ENCODE measurements at regions not wholly inside any gene's neighbourhood (a gene's known extent, or its start where the extent isn't known, plus 50 kb on each side); places are given as distances from the start of the nearest gene placed in this dataset.

GRCh38 chr6:43923376-43924221, 153.6 kb downstream of the VEGFA start:
- H3K4me1 Mint-ChIP-seq, result peaks cover 39% of the 10 kb centered on the region
- H3K9me3 Mint-ChIP-seq, result no peaks in the 10 kb centered on the region
- CTCF ChIA-PET, result interaction anchor here (0.9 to 1.5 kb wide), 3 partner anchors 9 to 389 kb away, joined by 3 to 8 read pairs (median 3); partner anchors contain the start of gene AARS2
- no peak overlapping the region for H3K4me3 Mint-ChIP-seq
- H3K27me3 Mint-ChIP-seq, result peaks cover 2% of the 10 kb centered on the region
- POLR2A ChIA-PET, result interaction anchor here (0.6 kb wide), 1 partner anchor 1552 kb away, joined by 4 read pairs; no protein-coding TSS in a partner anchor
- no peak for DNase-seq
- H3K27ac Mint-ChIP-seq, result no peak overlapping the region
- no peaks in the 10 kb centered on the region for H3K36me3 Mint-ChIP-seq (ENCODE audit: low read depth)

GRCh38 chr6:43922426-43923375, 152.7 kb downstream of the VEGFA start:
- no peaks in the 10 kb centered on the region for H3K9me3 Mint-ChIP-seq
- no peak overlapping the region for H3K4me3 Mint-ChIP-seq
- H3K27me3 Mint-ChIP-seq, result peaks cover 2% of the 10 kb centered on the region
- DNase-seq, result no peak
- CTCF ChIA-PET, result no interaction called here
- H3K27ac Mint-ChIP-seq, result no peak overlapping the region
- H3K4me1 Mint-ChIP-seq, result peaks cover 30% of the 10 kb centered on the region
- no peaks in the 10 kb centered on the region for H3K36me3 Mint-ChIP-seq (ENCODE audit: low read depth)
- POLR2A ChIA-PET, result no interaction called here

GRCh38 chr6:43921548-43922425, 151.8 kb downstream of the VEGFA start:
- no peak overlapping the region for H3K27ac Mint-ChIP-seq
- ChIA-PET POLR2A (interaction anchor here (0.6 kb wide), 1 partner anchor 96 kb away, joined by 3 read pairs; no protein-coding TSS in a partner anchor), CTCF (no interaction called here)
- H3K36me3 Mint-ChIP-seq (ENCODE audit: low read depth), result no peaks in the 10 kb centered on the region
- no peak for DNase-seq
- no peaks in the 10 kb centered on the region for H3K9me3 Mint-ChIP-seq
- H3K27me3 Mint-ChIP-seq, result peaks cover 2% of the 10 kb centered on the region
- H3K4me1 Mint-ChIP-seq, result peaks cover 21% of the 10 kb centered on the region
- no peak overlapping the region for H3K4me3 Mint-ChIP-seq

GRCh38 chr6:43921039-43921438, 151.0 kb downstream of the VEGFA start:
- ChIA-PET CTCF (interaction anchor here (1.5 kb wide), 1 partner anchor 33 kb away, joined by 3 read pairs; no protein-coding TSS in a partner anchor), POLR2A (interaction anchor here (0.6 kb wide), 1 partner anchor 95 kb away, joined by 3 read pairs; no protein-coding TSS in a partner anchor)
- Mint-ChIP-seq H3K9me3 (no peaks in the 10 kb centered on the region), H3K4me3 (no peak overlapping the region), H3K27ac (no peak overlapping the region), H3K4me1 (peaks cover 18% of the 10 kb centered on the region), H3K27me3 (peaks cover 2% of the 10 kb centered on the region), H3K36me3 (ENCODE audit: low read depth) (no peaks in the 10 kb centered on the region)
- DNase-seq, result no peak

- Mint-ChIP-seq H3K9me3 (no peaks in the 10 kb centered on the region), H3K27me3 (peaks cover 2% of the 10 kb centered on the region), H3K36me3 (ENCODE audit: low read depth) (no peaks in the 10 kb centered on the region), H3K4me1 (peaks cover 16% of the 10 kb centered on the region), H3K27ac (no peak overlapping the region), H3K4me3 (no peak overlapping the region)
- ChIA-PET CTCF (interaction anchor here (1.5 kb wide), 1 partner anchor 34 kb away, joined by 3 read pairs; no protein-coding TSS in a partner anchor), POLR2A (no interaction called here)
- no peak for DNase-seq
These were observed 149.8 kb downstream of the VEGFA start for GRCh38 chr6:43919774-43920173.

- H3K36me3 Mint-ChIP-seq (ENCODE audit: low read depth), result no peaks in the 10 kb centered on the region
- H3K9me3 Mint-ChIP-seq, result no peaks in the 10 kb centered on the region
- ChIA-PET CTCF (no interaction called here), POLR2A (no interaction called here)
- H3K4me1 Mint-ChIP-seq, result peaks cover under 1% of the 10 kb centered on the region
- no peak overlapping the region for H3K27ac Mint-ChIP-seq
- peaks cover 2% of the 10 kb centered on the region for H3K27me3 Mint-ChIP-seq
- no peak for DNase-seq
- H3K4me3 Mint-ChIP-seq, result no peak overlapping the region
These were observed 147.9 kb downstream of the VEGFA start for GRCh38 chr6:43917878-43918382.

GRCh38 chr6:43916924-43917877, 147.2 kb downstream of the VEGFA start:
- Mint-ChIP-seq H3K4me1 (no peaks in the 10 kb centered on the region), H3K4me3 (no peak overlapping the region), H3K27me3 (peaks cover 2% of the 10 kb centered on the region), H3K36me3 (ENCODE audit: low read depth) (no peaks in the 10 kb centered on the region), H3K27ac (no peak overlapping the region), H3K9me3 (no peaks in the 10 kb centered on the region)
- DNase-seq, result no peak
- POLR2A ChIA-PET, result no interaction called here
- CTCF ChIA-PET, result no interaction called here

GRCh38 chr6:43915986-43916923, 146.2 kb downstream of the VEGFA start:
- CTCF ChIA-PET, result interaction anchor here (1.2 kb wide), 1 partner anchor 21 kb away, joined by 4 read pairs; no protein-coding TSS in a partner anchor
- Mint-ChIP-seq H3K9me3 (no peaks in the 10 kb centered on the region), H3K4me1 (no peaks in the 10 kb centered on the region), H3K27me3 (peaks cover 2% of the 10 kb centered on the region), H3K4me3 (no peak overlapping the region), H3K36me3 (ENCODE audit: low read depth) (no peaks in the 10 kb centered on the region), H3K27ac (no peak overlapping the region)
- POLR2A ChIA-PET, result no interaction called here
- DNase-seq, result no peak

GRCh38 chr6:43915208-43915869, 145.3 kb downstream of the VEGFA start:
- Mint-ChIP-seq H3K4me1 (no peaks in the 10 kb centered on the region), H3K27me3 (peaks cover 2% of the 10 kb centered on the region), H3K27ac (no peak overlapping the region), H3K36me3 (ENCODE audit: low read depth) (no peaks in the 10 kb centered on the region), H3K9me3 (no peaks in the 10 kb centered on the region), H3K4me3 (no peak overlapping the region)
- DNase-seq, result no peak
- ChIA-PET CTCF (interaction anchor here (1.1 to 1.7 kb wide), 5 partner anchors 9 to 22 kb away, joined by 3 to 8 read pairs (median 4); no protein-coding TSS in a partner anchor), POLR2A (no interaction called here)
